ENCODE measurements at regions not wholly inside any gene's neighbourhood (a gene's known extent, or its start where the extent isn't known, plus 50 kb on each side); places are given as distances from the start of the nearest gene placed in this dataset.
"Not testable (repeated sequence)": the region's sequence is repeated elsewhere in the genome, so short reads cannot be mapped to it uniquely, and the experiment has no call there.

DNA sequence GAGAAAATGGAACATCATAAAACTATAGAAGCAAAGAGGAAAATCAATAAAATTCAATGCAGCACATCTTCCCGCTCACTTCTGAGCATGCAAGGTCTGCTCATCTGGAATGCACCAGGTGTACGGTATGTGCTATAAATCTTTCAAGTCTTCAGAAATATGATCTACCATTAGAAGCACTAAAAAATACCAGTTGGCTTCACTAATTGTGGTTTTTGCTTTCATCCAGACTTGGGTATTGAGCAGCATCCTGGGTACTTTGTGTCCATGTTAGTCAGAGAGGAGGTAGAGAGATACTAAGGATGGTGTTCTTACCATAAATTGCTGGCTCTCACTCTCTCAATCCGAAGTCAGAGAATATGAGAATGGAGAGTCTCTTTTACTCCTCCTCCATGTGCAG, 477.1 kb downstream of the PPARGC1A start:
- Histone ChIP-seq H3K4me1 (ENCODE audit: control insufficient read depth, insufficient read depth, low read length) (no peaks in the 10 kb centered on the region), H3K4me3 (ENCODE audit: low read depth, low read length) (no peak overlapping the region), H3K9ac (ENCODE audit: low read depth, low read length) (no peak overlapping the region), H3K9me3 (ENCODE audit: control insufficient read depth, insufficient read depth, low read length) (peaks cover 8% of the 10 kb centered on the region), H3K27ac (ENCODE audit: low read depth, low read length) (no peak overlapping the region), H3K27me3 (ENCODE audit: control insufficient read depth, insufficient read depth, low read length) (no peaks in the 10 kb centered on the region), H3K36me3 (ENCODE audit: control insufficient read depth, insufficient read depth, low read length) (no peaks in the 10 kb centered on the region)

- not testable (repeated sequence) for H3K9ac ChIP-seq (ENCODE audit: low read depth, low read length); H3K27me3 ChIP-seq (ENCODE audit: control insufficient read depth, insufficient read depth, low read length); H3K27ac ChIP-seq (ENCODE audit: low read depth, low read length); H3K36me3 ChIP-seq (ENCODE audit: control insufficient read depth, insufficient read depth, low read length); H3K4me3 ChIP-seq (ENCODE audit: low read depth, low read length); H3K4me1 ChIP-seq (ENCODE audit: control insufficient read depth, insufficient read depth, low read length); H3K9me3 ChIP-seq (ENCODE audit: control insufficient read depth, insufficient read depth, low read length)
Observed at GRCh38 chr4:23408913-23409312, 480.9 kb downstream of the PPARGC1A start.

DNA sequence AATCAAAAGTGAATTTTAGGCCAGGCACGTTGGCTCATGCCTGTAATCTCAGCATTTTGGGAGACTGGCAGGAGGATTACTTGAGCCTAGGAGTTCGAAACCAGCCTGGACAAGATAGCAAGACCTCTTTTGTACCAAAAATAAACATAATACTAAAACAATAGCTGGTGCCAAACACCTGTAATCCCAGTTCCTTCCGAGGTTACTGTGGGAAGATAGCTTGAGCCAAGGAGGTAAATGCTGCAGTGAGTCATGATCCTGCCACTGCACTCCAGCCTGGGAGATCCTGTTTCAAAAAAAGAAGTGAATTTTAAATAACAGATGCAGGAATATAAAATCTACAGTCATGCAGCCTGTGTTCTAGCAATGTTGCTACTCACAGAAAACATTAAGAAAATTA, 488.3 kb downstream of the PPARGC1A start:
- Histone ChIP-seq H3K4me3 (ENCODE audit: low read depth, low read length) (no peak overlapping the region), H3K27me3 (ENCODE audit: control insufficient read depth, insufficient read depth, low read length) (no peaks in the 10 kb centered on the region), H3K27ac (ENCODE audit: low read depth, low read length) (no peak overlapping the region), H3K9ac (ENCODE audit: low read depth, low read length) (no peak overlapping the region), H3K36me3 (ENCODE audit: control insufficient read depth, insufficient read depth, low read length) (no peaks in the 10 kb centered on the region), H3K4me1 (ENCODE audit: control insufficient read depth, insufficient read depth, low read length) (no peaks in the 10 kb centered on the region), H3K9me3 (ENCODE audit: control insufficient read depth, insufficient read depth, low read length) (no peaks in the 10 kb centered on the region)

DNA sequence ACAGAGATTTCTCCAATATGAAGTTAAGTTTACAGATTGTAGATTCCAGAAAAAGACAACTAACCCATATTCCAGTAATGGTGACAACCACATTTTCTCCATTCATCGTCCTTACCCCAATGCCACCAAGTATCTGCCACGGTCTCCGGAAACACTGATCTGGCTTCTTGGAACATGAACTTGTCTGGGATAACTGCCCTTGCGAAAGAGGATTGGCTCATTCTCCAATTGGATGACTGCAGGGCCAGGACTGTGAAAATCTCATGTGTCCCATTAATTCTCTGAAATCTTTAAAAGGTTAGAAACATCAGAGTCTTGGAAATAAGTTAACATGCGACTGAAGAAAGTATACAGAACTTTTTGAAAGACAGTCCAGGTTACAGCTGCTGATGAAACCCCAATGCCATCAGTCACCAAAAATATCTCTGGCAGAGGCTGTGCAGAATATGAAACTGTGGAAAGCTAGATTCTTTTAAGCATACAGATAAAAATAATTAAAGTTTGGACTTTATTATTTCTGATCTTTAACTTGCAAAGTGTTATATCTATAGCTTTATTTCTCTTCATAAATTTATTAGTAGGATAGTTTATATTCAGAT, 496.9 kb downstream of the PPARGC1A start:
- no peaks in the 10 kb centered on the region for H3K9me3 ChIP-seq (ENCODE audit: control insufficient read depth, insufficient read depth, low read length)
- no peaks in the 10 kb centered on the region for H3K4me1 ChIP-seq (ENCODE audit: control insufficient read depth, insufficient read depth, low read length)
- H3K4me3 ChIP-seq (ENCODE audit: low read depth, low read length) = no peak overlapping the region
- H3K27me3 ChIP-seq (ENCODE audit: control insufficient read depth, insufficient read depth, low read length) = no peaks in the 10 kb centered on the region
- no peak overlapping the region for H3K27ac ChIP-seq (ENCODE audit: low read depth, low read length)
- H3K9ac ChIP-seq (ENCODE audit: low read depth, low read length) = no peak overlapping the region
- H3K36me3 ChIP-seq (ENCODE audit: control insufficient read depth, insufficient read depth, low read length) = no peaks in the 10 kb centered on the region

GRCh38 chr4:23390246-23390645, 499.6 kb downstream of the PPARGC1A start:
- no peak overlapping the region for H3K27ac ChIP-seq (ENCODE audit: low read depth, low read length)
- H3K27me3 ChIP-seq (ENCODE audit: control insufficient read depth, insufficient read depth, low read length) = no peaks in the 10 kb centered on the region
- H3K4me1 ChIP-seq (ENCODE audit: control insufficient read depth, insufficient read depth, low read length) = no peaks in the 10 kb centered on the region
- no peaks in the 10 kb centered on the region for H3K9me3 ChIP-seq (ENCODE audit: control insufficient read depth, insufficient read depth, low read length)
- no peak overlapping the region for H3K4me3 ChIP-seq (ENCODE audit: low read depth, low read length)
- H3K36me3 ChIP-seq (ENCODE audit: control insufficient read depth, insufficient read depth, low read length) = no peaks in the 10 kb centered on the region
- no peak overlapping the region for H3K9ac ChIP-seq (ENCODE audit: low read depth, low read length)

- Histone ChIP-seq H3K27me3 (ENCODE audit: control insufficient read depth, insufficient read depth, low read length) (no peaks in the 10 kb centered on the region), H3K9me3 (ENCODE audit: control insufficient read depth, insufficient read depth, low read length) (no peaks in the 10 kb centered on the region), H3K27ac (ENCODE audit: low read depth, low read length) (no peak overlapping the region), H3K4me3 (ENCODE audit: low read depth, low read length) (no peak overlapping the region), H3K4me1 (ENCODE audit: control insufficient read depth, insufficient read depth, low read length) (no peaks in the 10 kb centered on the region), H3K9ac (ENCODE audit: low read depth, low read length) (no peak overlapping the region), H3K36me3 (ENCODE audit: control insufficient read depth, insufficient read depth, low read length) (no peaks in the 10 kb centered on the region)
Observed at GRCh38 chr4:23388699-23389395, 501.0 kb downstream of the PPARGC1A start.

DNA sequence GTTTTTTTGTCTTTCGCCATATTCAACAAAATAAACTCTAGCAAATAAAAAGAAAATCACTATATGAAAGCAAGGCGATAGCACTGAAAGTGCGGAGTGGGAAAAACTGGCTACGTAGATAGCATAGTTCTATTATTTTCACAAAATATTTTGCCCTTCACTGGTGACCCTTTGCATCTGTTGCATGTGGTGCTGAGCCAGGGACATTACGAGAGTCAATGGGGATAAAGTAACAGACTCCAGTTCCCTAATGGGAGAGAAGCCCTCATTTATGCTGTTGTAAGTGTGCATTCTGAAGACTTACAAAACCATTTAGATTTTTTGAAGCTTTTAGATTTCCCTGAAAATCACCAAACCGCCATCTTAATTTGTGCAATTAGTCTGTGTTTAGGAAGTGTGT, 501.6 kb downstream of the PPARGC1A start:
- Histone ChIP-seq H3K4me1 (ENCODE audit: control insufficient read depth, insufficient read depth, low read length) (no peaks in the 10 kb centered on the region), H3K27me3 (ENCODE audit: control insufficient read depth, insufficient read depth, low read length) (no peaks in the 10 kb centered on the region), H3K9ac (ENCODE audit: low read depth, low read length) (no peak overlapping the region), H3K36me3 (ENCODE audit: control insufficient read depth, insufficient read depth, low read length) (no peaks in the 10 kb centered on the region), H3K9me3 (ENCODE audit: control insufficient read depth, insufficient read depth, low read length) (no peaks in the 10 kb centered on the region), H3K27ac (ENCODE audit: low read depth, low read length) (no peak overlapping the region), H3K4me3 (ENCODE audit: low read depth, low read length) (no peak overlapping the region)

DNA sequence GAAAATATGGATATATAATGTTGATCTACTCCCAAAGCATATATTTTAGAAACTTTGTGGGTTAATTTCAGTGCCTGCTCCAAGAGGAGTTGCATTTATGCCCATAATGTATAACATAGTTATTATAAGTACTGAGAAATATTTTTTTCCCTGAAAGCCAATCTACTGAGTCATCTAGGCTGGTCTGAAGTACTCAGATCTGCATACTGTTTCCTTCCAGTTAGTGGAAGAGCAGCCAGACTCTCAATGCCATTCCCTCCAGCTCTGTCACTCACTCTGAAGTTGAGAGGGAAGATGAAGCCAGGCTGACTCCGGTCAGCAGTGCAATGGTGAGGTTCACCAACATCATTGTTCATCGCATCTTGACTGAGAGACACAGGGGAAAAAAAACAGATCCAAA, 505.1 kb downstream of the PPARGC1A start:
- no peak overlapping the region for H3K27ac ChIP-seq (ENCODE audit: low read depth, low read length)
- H3K9ac ChIP-seq (ENCODE audit: low read depth, low read length) = no peak overlapping the region
- H3K4me1 ChIP-seq (ENCODE audit: control insufficient read depth, insufficient read depth, low read length) = no peaks in the 10 kb centered on the region
- H3K36me3 ChIP-seq (ENCODE audit: control insufficient read depth, insufficient read depth, low read length) = no peaks in the 10 kb centered on the region
- no peaks in the 10 kb centered on the region for H3K9me3 ChIP-seq (ENCODE audit: control insufficient read depth, insufficient read depth, low read length)
- no peaks in the 10 kb centered on the region for H3K27me3 ChIP-seq (ENCODE audit: control insufficient read depth, insufficient read depth, low read length)
- no peak overlapping the region for H3K4me3 ChIP-seq (ENCODE audit: low read depth, low read length)

- Histone ChIP-seq H3K27me3 (ENCODE audit: control insufficient read depth, insufficient read depth, low read length) (no peaks in the 10 kb centered on the region), H3K4me3 (ENCODE audit: low read depth, low read length) (no peak overlapping the region), H3K4me1 (ENCODE audit: control insufficient read depth, insufficient read depth, low read length) (no peaks in the 10 kb centered on the region), H3K9me3 (ENCODE audit: control insufficient read depth, insufficient read depth, low read length) (no peaks in the 10 kb centered on the region), H3K36me3 (ENCODE audit: control insufficient read depth, insufficient read depth, low read length) (no peaks in the 10 kb centered on the region), H3K9ac (ENCODE audit: low read depth, low read length) (no peak overlapping the region), H3K27ac (ENCODE audit: low read depth, low read length) (no peak overlapping the region)
Observed at GRCh38 chr4:23382879-23383278, 507.0 kb downstream of the PPARGC1A start.

GRCh38 chr4:23374259-23374658, 515.6 kb downstream of the PPARGC1A start:
- no peak overlapping the region for H3K4me3 ChIP-seq (ENCODE audit: low read depth, low read length)
- no peaks in the 10 kb centered on the region for H3K27me3 ChIP-seq (ENCODE audit: control insufficient read depth, insufficient read depth, low read length)
- no peaks in the 10 kb centered on the region for H3K4me1 ChIP-seq (ENCODE audit: control insufficient read depth, insufficient read depth, low read length)
- H3K36me3 ChIP-seq (ENCODE audit: control insufficient read depth, insufficient read depth, low read length) = no peaks in the 10 kb centered on the region
- H3K9me3 ChIP-seq (ENCODE audit: control insufficient read depth, insufficient read depth, low read length) = no peaks in the 10 kb centered on the region
- no peak overlapping the region for H3K27ac ChIP-seq (ENCODE audit: low read depth, low read length)
- no peak overlapping the region for H3K9ac ChIP-seq (ENCODE audit: low read depth, low read length)

GRCh38 chr4:23373261-23373660, 516.6 kb downstream of the PPARGC1A start:
- no peaks in the 10 kb centered on the region; the same call in 1 of the 2 replicates for H3K4me1 ChIP-seq (ENCODE audit: control insufficient read depth, insufficient read depth, low read length)
- no peaks in the 10 kb centered on the region for H3K27me3 ChIP-seq (ENCODE audit: control insufficient read depth, insufficient read depth, low read length)
- H3K9me3 ChIP-seq (ENCODE audit: control insufficient read depth, insufficient read depth, low read length) = no peaks in the 10 kb centered on the region
- no peak overlapping the region for H3K27ac ChIP-seq (ENCODE audit: low read depth, low read length)
- no peaks in the 10 kb centered on the region for H3K36me3 ChIP-seq (ENCODE audit: control insufficient read depth, insufficient read depth, low read length)
- H3K4me3 ChIP-seq (ENCODE audit: low read depth, low read length) = no peak overlapping the region
- no peak overlapping the region for H3K9ac ChIP-seq (ENCODE audit: low read depth, low read length)

Data from HUES48 (cell line).